HepG2 (cell line): ENCODE measurements at regions not wholly inside any gene's neighbourhood (a gene's known extent, or its start where the extent isn't known, plus 50 kb on each side); places are given as distances from the start of the nearest gene placed in this dataset.

ENCODE experiments used
- ARNT2 ChIP-seq: sonication (generic); formaldehyde crosslinking; IDR thresholded peaks from 2 replicates; pipeline ENCODE4 v1.8.0; 2022; ENCODE audit warnings: mild to moderate bottlenecking, low read depth, missing genetic modification reagents, moderate library complexity
- KDM1A ChIP-seq: IDR thresholded peaks from 2 replicates; pipeline ENCODE4 v1.6.1; 2016; ENCODE audit warnings: missing compliant biosample characterization
- NFE2L2 ChIP-seq: fragments of 150-350 bp; IDR thresholded peaks from 2 replicates; pipeline ENCODE4 v1.6.1; 2014; ENCODE audit warnings: low read length
- RFX5 ChIP-seq: IDR thresholded peaks from 2 replicates; pipeline ENCODE4 v1.6.1; 2011; ENCODE audit warnings: low read depth, low read length, improper control_type of control experiment
- RFXAP ChIP-seq: sonication (generic); formaldehyde crosslinking; IDR thresholded peaks from 2 replicates; pipeline ENCODE4 v1.4.0; 2020; ENCODE audit warnings: missing genetic modification reagents, borderline replicate concordance
- ZNF121 ChIP-seq: sonication (generic); formaldehyde crosslinking; IDR thresholded peaks from 2 replicates; pipeline ENCODE4 v1.5.0; 2020; ENCODE audit warnings: mild to moderate bottlenecking, missing genetic modification reagents
- ZNF777 ChIP-seq: sonication (generic); formaldehyde crosslinking; IDR thresholded peaks from 2 replicates; pipeline ENCODE4 v1.4.0; 2020; ENCODE audit warnings: missing genetic modification reagents
- ZSCAN12 ChIP-seq: sonication (generic); formaldehyde crosslinking; IDR thresholded peaks from 2 replicates; pipeline ENCODE4 v1.9.0; 2021; ENCODE audit warnings: mild to moderate bottlenecking, missing genetic modification reagents
- TF ChIP-seq, protein P1 (sequence below): IDR thresholded peaks from 2 replicates; pipeline ENCODE4 v1.6.1; 2012; ENCODE audit warnings: inconsistent platforms
- TF ChIP-seq, protein P2 (sequence below): sonication (generic); formaldehyde crosslinking; IDR thresholded peaks from 2 replicates; pipeline ENCODE4 v1.5.0; 2020; ENCODE audit warnings: mild to moderate bottlenecking, low read depth, missing genetic modification reagents, borderline replicate concordance

DNA sequence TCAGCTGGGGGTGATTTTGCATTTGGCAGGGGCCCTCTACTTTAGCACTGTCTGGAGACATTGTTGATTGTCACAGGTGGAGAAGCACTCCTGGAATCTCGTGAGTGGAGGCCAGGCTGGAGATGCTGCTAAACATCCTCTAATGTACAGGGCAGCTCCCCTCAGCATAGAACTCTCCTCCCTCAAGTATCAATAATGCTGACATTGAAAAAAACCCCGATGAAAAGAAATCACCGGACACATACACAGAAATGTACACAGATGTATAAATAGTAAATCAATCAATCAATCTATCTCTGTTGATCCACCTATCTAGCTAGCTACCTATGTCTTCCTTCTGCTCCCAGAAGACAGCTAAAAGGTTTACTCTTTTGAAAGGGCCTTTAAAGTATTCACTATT is 89.4 kb upstream of the KCNJ15 start:
- no peak for TF ChIP-seq RFX5
- TF ChIP-seq ZNF121 (CRISPR knock-in tag), result no peak
- TF ChIP-seq NFE2L2, result no peak
- TF ChIP-seq, protein P1, sequence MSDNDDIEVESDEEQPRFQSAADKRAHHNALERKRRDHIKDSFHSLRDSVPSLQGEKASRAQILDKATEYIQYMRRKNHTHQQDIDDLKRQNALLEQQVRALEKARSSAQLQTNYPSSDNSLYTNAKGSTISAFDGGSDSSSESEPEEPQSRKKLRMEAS, result no peak
- TF ChIP-seq KDM1A (CRISPR knock-in tag), result no peak
- TF ChIP-seq, protein P2, sequence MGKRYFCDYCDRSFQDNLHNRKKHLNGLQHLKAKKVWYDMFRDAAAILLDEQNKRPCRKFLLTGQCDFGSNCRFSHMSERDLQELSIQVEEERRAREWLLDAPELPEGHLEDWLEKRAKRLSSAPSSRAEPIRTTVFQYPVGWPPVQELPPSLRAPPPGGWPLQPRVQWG, result no peak
- no peak for TF ChIP-seq RFXAP (CRISPR knock-in tag)
- TF ChIP-seq ARNT2 (CRISPR knock-in tag), result no peak
- no peak for TF ChIP-seq ZSCAN12 (CRISPR knock-in tag)
- no peak for TF ChIP-seq ZNF777 (CRISPR knock-in tag)
